Mucosa of descending colon (tissue), 3 donors: ENCODE measurements at regions not wholly inside any gene's neighbourhood (a gene's known extent, or its start where the extent isn't known, plus 50 kb on each side); places are given as distances from the start of the nearest gene placed in this dataset.

Source experiments
- ATAC-seq: fragments of 200-7000 bp; cut with Tn5 transposase; one replicate; pipeline ENCODE4 v1.9.1; 2020; ENCODE audit warnings: mild to moderate bottlenecking, moderate library complexity
- DNase-seq, 3 donors: peaks; one replicate each; pipeline ENCODE4 v3.0.0-alpha.2; 2020
- H3K36me3 ChIP-seq: fragments of 200-600 bp; one replicate; pipeline ENCODE4 v1.8.0; 2021; ENCODE audit warnings: low read depth, mild to moderate bottlenecking
- H3K4me1 ChIP-seq: fragments of 200-600 bp; one replicate; pipeline ENCODE4 v1.8.0; 2021; ENCODE audit warnings: low read depth, mild to moderate bottlenecking
- H3K4me3 ChIP-seq: fragments of 200-600 bp; one replicate; pipeline ENCODE4 v1.8.0; 2021; ENCODE audit warnings: mild to moderate bottlenecking
- H3K9me3 ChIP-seq: fragments of 200-600 bp; one replicate; pipeline ENCODE4 v1.8.0; 2021; ENCODE audit warnings: mild to moderate bottlenecking
- intact Hi-C, 2 donors: fragments of 100-400 bp; cut with DNase I in 1 of 2; cut with micrococcal nuclease in 1 of 2; formaldehyde crosslinking; loops; one replicate each; pipeline versions ENCODE4 v1.11.0 to v1.11.1; 2022; cut with DNase I, micrococcal nuclease
- TF ChIP-seq, protein P1 (sequence below): fragments of 200-600 bp; IDR thresholded peaks from one replicate; pipeline ENCODE4 v1.8.0; 2022; ENCODE audit warnings: antibody characterized with exemption, mild to moderate bottlenecking
- donor health status: DM: no; HTN: no; CAD: no; lungs with moderate emphysema.
- donor health status: DM: no; HTN: no; CAD: no.
- donor health status: DM: no; HTN: yes; CAD: no.

DNA sequence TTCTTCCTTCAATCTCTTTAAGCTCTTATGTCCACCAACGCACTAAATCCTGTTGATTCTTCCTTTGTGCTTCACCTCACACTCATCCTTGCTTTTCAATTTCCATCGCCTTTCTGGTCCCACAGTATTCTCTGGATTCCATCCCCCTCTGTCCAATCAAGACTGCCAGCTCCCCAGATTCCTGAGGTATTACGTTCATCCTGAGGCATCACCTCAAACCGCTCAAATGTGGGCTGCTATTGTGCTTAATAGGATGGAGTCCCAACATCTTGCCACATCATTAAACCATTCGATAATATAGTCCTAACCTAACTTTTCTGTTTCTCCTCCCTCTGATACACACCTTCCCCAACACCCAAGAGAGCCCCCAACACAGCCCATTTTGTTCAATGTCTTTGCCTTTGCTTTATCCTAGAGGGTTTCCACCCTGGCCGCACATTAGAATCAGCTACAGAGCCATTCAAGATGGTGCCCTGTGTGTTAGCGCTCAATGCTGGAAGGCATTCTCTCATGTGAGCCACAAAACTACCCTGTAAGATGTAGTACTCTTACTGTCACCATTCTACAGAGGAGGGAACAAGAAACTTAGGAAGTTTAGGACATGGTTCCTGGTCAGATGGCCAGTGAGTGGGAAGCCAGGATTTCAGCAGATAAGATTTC, 79.5 kb upstream of the LEP start:
- Histone ChIP-seq H3K4me1 (peaks cover 5% of the 10 kb centered on the region), H3K9me3 (no peaks in the 10 kb centered on the region), H3K36me3 (no peaks in the 10 kb centered on the region), H3K4me3 (no peak overlapping the region)
- DNase-seq (no peak), ATAC-seq (no peak)
- TF ChIP-seq, protein P1, sequence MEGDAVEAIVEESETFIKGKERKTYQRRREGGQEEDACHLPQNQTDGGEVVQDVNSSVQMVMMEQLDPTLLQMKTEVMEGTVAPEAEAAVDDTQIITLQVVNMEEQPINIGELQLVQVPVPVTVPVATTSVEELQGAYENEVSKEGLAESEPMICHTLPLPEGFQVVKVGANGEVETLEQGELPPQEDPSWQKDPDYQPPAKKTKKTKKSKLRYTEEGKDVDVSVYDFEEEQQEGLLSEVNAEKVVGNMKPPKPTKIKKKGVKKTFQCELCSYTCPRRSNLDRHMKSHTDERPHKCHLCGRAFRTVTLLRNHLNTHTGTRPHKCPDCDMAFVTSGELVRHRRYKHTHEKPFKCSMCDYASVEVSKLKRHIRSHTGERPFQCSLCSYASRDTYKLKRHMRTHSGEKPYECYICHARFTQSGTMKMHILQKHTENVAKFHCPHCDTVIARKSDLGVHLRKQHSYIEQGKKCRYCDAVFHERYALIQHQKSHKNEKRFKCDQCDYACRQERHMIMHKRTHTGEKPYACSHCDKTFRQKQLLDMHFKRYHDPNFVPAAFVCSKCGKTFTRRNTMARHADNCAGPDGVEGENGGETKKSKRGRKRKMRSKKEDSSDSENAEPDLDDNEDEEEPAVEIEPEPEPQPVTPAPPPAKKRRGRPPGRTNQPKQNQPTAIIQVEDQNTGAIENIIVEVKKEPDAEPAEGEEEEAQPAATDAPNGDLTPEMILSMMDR, result no peak
- intact Hi-C loops, result no loop called here

DNA sequence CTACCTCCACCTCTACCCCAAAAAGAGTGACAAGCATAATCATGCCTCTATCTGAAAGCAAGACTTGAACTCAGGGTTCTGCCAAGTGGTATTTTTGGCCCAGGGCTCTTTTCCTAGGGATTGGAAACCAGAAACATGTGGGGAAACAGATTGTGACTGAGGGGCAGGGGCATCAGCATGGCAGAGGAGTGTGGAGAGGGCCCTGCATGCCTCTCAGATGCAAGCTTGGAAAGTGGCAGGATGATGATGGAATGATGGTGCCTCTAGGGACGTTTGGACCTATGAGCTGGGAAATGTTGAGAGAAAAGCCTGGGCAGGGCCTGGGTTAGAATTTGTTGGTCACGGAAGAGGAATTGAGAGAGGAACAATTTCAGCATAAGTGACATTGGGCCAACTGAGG, 78.4 kb upstream of the LEP start:
- H3K4me1 ChIP-seq, result peaks cover 14% of the 10 kb centered on the region
- ATAC-seq (no peak), DNase-seq (no peak)
- no peak overlapping the region for H3K4me3 ChIP-seq
- intact Hi-C loops, result no loop called here
- H3K36me3 ChIP-seq, result no peaks in the 10 kb centered on the region
- TF ChIP-seq, protein P1, result no peak
- H3K9me3 ChIP-seq, result no peaks in the 10 kb centered on the region

DNA sequence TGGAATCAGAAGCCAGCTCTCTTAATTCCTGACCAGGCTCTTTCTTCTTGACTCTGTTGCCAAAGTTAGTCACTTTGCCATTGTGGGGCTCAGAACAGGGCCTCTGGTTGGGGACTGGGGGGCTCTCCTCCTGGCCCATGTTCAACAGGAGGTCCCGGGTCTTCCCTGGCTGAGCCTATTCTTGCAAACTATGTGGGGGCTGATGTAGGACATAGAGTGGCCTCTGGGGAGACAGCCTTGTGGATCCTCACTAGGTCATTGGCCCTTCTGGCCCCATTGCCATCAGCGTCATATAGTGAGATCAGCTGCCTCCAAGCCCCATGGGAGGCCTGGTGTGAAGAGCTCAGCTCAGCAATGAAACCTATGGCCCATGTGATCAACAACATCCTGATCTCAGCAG, 77.6 kb upstream of the LEP start:
- intact Hi-C loops, result no loop called here
- TF ChIP-seq, protein P1, result no peak
- H3K36me3 ChIP-seq, result no peaks in the 10 kb centered on the region
- no peak for ATAC-seq
- H3K4me3 ChIP-seq, result no peak overlapping the region
- peaks cover 19% of the 10 kb centered on the region for H3K4me1 ChIP-seq
- H3K9me3 ChIP-seq, result no peaks in the 10 kb centered on the region
- no peak for DNase-seq

DNA sequence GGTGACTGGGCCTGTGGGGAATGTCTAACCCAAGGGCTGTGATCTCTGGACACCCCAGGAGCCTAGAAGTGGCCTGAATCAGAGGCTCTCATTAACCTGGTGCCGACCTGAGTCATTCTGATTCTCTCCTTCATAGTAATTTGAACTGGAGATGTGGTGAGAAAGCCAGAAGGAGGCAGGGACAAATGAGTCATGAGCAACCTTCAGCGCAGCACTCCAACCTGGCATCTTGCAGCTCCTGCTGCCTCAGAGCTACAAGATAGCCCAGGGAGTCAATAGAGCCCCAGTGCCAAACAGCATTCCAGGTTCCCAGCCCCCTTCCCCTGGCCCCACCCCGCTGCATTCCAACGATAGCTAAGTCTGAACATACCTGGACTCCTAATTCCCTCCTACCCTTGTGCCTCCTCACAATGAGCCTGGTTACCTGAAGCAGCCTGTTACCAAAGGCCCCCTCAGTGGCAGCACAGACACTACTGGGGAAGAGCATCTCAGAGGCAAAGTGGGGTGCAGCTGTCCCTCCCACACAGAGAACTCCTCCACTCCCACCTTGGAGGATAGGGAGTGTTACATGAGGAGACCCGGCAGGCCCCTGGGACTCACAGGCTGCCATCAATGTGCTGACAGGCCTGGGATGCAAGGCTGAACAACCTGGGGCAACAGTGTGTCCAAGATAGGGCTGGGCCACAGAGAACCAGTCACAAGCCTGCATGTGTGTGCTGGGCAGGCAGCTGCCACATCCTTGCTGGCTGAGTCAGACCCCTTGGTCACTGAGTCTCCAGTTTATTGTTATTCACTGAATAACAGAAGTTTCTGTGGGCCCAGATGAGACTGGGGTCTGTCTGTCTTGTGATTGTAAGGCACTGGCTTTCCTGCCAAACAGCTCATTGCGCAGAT, 76.8 kb upstream of the LEP start:
- ATAC-seq, result no peak
- intact Hi-C loops, result no loop called here
- TF ChIP-seq, protein P1, result no peak
- Histone ChIP-seq H3K36me3 (no peaks in the 10 kb centered on the region), H3K4me3 (no peak overlapping the region), H3K4me1 (peaks cover 19% of the 10 kb centered on the region), H3K9me3 (no peaks in the 10 kb centered on the region)
- DNase-seq, result no peak

DNA sequence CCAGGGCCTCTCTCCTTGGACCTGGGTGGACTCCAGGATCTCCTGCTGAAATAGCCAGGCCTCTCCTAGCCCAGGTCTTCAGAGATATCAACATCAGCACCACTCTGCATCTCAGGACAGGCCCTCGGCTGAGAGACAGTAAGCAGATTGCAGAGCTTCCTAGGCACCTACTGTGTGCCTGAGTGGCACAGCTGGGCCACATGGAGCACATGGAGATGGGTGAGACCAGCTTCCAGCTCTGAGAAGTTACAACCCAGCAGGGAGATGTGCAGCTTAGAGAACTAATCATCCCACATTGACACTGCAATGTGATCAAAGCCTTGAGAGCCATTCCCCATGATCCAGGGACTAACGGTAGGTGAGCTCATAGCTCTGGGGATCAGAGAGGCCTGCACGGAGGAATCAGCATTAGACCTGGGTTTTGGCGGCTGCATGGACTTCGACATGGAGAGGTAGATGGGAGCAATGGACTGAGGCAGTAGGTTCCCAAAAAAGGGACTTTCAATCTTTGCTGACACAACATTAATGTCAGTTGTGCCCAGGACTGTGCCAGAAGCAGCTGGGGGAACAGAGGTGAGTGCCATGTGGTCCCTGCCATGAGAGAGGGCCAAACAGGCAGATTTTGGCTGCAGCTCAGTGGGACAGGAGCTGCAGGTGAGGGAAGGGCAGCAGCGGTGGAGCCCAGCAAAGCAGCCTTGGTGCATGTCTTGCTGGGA, 76.0 kb upstream of the LEP start:
- Histone ChIP-seq H3K9me3 (no peaks in the 10 kb centered on the region), H3K4me3 (no peak overlapping the region), H3K4me1 (peaks cover 19% of the 10 kb centered on the region), H3K36me3 (no peaks in the 10 kb centered on the region)
- intact Hi-C loops, result no loop called here
- TF ChIP-seq, protein P1, result no peak
- DNase-seq (no peak), ATAC-seq (no peak)
